HG03469 (cell line): ENCODE measurements at regions not wholly inside any gene's neighbourhood (a gene's known extent, or its start where the extent isn't known, plus 50 kb on each side); places are given as distances from the start of the nearest gene placed in this dataset.
"Not testable (repeated sequence)": the region's sequence is repeated elsewhere in the genome, so short reads cannot be mapped to it uniquely, and the experiment has no call there.

Experiments
- ATAC-seq: cut with Tn5 transposase; IDR thresholded peaks from one replicate; pipeline ENCODE4 v1.9.1; 2021; ENCODE audit warnings: mild to moderate bottlenecking, moderate library complexity, moderate number of reproducible peaks; ENCODE audit not compliant: unreplicated experiment

DNA sequence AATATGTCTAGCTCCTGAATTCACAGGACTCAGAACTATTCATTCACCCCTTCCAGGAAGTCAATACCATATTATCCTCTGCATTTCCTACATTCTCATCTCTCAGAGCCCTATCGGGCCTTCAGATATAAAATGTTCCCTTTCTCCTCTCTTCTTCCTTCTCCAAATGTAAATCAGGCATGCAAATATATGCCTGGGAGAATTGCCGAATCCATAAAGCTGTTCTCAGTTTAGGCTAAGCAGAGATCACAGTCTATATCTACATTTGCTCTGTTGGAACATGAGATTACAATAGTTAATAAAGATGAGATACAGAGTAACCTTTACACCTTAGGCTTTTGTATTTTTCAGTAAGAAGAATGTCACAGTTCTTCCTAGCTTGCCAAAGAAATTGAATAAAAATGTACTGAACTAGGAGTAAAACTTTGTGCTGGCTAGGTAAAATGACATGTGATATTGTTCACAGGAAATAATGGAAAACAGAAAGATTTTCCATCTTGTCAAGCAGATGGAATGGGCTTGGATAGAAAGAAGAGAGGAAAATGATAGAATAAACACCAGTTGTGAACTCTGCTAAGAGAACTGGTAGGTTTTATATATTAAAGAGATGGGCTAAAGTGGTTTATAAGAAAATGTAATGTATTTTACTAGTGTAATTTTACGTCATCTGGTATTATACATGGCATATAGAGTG lies 161.5 kb downstream of the NRIP1 start:
- ATAC-seq, result no peak

DNA sequence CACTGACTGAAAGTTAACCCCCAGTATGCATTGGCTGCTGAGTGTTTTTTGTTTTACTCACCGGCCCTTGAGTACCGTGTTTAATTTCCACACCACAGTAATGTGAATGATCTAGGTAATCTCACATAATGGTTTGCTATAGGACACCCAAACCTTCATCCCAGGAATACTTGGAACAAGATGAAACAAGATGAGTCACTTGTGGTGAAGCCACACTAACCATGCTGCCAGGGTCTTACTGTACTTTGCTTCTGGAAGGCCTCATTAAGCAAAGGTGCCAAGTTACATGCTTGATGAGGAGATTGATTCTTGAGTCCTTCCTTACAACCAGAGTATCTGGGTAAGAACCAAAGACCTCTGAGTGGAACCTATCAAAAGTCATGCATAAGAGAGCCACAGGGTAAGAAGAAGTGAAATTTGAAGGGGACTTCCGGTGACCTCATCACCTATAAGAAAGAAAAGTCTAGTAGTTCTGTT lies 163.3 kb downstream of the NRIP1 start:
- peak; percentile 52 for ATAC-seq

DNA sequence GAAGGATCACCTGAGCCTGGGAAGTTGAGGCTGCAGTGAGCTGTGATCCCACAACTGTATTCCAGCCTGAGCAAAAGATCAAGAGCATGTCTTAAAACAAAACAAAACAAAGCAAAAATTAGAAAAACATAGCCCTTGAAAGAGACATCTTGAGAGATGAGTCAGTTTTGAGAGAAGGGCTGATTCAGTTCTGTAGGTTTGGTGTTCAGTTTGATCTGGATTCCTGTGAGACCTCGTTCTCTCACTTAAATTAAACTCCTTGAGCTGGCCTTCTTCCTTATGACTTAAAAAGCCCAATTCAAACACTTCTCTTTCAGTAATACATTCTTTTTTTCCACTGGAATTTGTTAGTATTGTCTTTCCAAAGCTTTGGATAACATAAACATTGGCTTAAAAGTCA lies 164.2 kb downstream of the NRIP1 start:
- no peak for ATAC-seq

DNA sequence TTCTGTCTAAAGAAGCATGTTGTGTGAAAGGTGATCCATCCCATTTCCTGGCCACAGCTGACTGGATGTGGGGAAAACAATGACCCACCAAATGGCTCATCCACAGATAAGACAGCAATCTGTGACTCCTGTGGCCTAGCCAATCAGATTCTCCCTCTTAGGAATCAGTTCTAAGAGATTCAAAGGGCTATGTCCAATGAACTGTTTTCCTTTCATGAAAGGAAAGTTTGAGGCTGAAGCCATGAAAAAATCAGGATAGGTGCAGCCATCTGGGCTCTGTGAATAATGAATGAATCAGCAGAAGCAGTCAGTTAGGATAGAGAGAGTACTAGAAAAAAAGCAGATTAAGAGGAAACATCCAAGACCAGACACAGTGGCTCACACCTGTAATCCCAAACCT lies 164.7 kb downstream of the NRIP1 start:
- ATAC-seq, result no peak

DNA sequence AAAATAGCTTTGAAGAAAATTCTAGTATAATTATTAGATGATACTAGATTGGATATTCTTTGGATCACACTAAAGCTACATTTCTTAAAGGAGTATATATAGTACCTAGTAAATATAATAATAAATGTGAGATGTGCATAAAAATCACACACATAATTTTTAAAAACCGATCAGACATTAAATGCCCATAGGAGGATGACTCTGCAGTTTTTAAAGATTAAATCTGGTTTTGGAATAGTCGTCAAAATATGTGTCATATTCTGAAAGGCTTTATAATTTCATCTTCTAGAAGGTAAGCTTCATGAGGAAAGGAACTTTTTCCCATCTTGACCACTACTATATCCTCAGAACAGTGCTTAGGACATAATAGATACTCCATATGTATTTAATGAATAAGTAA lies 169.0 kb downstream of the NRIP1 start:
- ATAC-seq, result no peak

DNA sequence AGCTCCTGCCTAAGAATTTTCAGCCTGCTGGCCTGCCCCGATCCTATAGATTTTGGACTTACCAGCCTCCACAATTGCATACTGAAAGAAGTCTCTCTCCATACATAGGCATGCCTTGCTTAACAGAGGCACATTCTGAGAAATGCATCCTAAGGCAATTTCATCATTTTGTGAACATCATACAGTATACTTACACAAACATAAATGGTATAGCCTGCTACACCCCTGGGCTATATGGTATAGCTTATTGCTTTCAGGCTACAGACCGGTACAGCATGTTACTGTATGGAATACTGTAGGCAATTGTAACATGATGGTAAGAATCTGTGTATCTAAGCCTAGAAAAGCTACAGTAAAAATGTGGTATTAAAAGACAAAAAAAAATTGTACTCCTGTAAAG lies 174.7 kb downstream of the NRIP1 start:
- ATAC-seq, result no peak

DNA sequence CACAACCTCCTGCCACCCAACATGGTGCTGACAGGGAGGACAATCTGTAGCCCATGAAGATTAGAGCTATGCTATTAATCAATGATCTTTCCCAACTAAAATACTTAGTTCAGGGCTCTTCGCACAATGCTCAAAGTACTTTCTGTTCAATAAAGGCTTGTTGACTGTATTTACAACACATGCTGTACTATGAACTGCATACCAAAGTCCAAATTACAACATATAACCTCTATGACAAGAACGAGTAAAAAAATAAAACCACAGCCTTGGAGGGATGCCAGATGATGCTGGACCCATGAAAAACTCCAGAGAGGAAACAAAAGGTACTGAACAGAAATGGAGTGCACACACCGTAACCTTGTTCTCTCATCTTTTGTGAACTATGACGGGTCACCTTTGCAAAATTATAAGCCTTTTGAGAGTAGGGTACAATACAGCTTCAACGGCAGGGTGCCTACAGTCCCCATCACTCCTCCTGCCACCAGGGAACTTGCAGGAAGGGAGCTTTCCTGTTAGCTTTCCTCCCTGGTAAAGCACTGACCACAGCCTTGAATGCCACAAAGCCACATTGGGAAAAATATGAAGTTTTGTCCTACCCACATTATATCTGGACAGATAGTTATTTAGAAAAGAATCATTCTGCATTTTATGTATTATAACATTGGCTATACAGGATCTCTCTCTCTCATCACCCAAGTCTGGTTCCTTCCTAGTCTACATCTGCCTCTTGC lies 175.6 kb downstream of the NRIP1 start:
- no peak for ATAC-seq

DNA sequence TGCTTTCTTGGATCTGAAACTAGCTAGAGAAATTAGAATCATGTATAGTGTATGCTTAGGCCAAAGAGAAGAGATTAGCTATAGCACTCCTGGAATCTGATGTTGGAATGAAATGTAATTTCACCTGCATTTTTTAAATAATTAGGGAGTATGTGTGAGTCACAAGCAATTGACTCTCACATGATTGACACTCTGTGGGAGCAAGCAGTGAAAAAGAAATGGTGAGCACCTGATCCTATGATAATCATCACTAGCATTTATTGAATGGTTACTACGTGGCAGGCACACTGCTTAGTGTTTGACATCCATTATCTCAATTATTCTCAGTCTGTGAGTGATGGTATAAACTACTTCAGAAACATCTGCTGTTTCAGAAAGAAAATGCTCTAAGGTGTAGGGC lies 176.6 kb downstream of the NRIP1 start:
- no peak for ATAC-seq

DNA sequence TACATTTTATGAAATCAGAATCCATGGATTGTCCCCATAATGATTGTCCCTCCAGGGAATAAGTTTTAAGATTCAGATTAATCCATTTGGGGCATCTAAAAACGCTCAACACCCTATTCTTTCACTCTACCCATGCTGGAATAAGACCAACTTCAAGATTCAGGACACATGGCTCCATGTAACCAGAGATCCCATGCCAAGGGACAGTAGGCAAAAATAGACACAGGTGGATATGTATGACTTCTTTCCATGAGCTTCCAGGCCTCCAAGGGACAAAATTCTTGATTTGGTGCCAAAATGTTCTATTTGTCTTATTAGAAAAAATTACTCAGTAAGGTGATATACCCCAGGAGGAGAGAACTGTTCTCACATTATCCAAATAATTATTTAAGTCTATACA lies 178.8 kb downstream of the NRIP1 start:
- ATAC-seq, result no peak

DNA sequence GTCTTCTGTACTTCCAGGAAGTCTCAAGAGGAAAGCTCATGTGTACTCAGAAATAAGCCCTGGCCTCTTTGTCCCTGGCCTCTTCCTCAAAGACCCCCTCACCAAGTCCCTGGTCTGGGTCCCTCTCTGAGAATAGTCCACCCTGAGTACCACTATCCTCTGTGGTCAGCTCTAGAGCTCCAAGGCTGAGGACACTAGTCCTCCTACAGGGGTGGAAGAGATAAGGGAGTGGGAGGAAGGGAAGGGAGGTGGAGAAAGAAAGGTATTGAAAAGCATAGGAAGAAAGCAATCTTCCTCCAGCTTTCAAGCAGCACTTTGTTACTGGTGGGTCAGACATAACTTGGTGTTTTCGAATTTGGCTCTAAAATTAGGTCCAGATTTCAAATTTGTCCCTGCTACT lies 181.4 kb downstream of the NRIP1 start:
- no peak for ATAC-seq

DNA sequence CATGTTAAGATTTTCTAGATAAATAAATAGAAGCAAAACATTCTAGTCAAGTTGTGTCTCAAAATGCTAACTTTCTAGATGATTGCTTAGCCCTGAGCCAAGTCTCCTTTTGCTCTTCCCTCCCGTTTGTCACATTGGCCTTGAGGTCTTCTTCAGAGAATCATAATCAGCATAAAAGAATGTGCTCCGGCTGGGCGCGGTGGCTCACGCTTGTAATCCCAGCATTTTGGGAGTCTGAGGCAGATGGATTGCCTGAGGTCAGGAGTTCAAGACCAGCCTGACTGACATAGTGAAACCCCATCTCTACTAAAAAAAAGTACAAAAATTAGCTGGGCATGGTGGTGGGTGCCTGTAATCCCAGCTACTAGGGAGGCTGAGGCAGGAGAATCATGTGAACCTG lies 182.3 kb downstream of the NRIP1 start:
- ATAC-seq, result not testable (repeated sequence)

DNA sequence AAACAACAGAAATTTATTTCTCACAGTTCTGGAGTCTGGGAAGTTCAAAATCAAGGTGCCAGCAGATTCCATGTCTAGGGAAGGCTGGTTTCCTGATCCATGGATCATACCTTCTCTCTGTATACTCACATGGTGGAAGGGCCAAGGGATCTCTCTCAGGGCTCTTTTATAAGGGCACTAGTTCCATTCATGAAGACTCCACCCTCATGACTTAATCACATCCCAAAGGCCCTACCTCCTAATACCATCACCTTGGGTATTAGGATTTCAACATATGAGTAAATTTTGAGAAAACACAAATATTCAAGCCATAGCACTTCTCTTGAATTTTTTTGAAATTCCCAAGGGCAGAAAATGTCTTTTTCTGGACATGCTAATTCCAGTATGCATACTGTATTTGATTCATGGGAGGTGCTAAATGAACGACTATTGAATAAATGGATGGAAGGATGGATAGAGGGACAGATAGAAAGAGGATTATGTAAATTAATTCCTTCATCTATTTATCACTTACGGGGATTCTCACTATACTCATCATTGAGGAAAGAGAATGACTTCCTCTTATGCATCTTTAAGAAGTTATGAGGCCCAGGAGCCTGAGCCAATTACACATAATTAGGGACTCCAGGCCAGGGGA lies 182.8 kb downstream of the NRIP1 start:
- no peak for ATAC-seq

DNA sequence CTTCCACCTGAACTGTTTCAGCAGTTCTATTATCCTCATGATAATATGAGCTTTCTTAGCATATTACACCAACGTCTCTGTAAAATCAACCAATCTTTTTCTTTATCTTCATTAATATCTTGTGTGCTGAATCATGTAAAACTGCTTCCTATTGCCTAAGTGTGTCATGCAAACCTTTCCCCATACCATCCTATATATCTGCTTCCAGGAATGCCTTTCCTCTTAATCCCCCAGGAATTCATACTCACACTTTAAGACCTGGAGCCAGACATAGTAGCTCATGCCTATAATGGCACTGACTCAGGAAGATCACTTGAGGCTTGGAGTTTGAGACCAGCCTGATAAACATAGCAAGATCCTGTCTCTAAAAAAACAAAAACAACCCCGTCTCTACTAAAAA lies 183.9 kb downstream of the NRIP1 start:
- no peak for ATAC-seq

DNA sequence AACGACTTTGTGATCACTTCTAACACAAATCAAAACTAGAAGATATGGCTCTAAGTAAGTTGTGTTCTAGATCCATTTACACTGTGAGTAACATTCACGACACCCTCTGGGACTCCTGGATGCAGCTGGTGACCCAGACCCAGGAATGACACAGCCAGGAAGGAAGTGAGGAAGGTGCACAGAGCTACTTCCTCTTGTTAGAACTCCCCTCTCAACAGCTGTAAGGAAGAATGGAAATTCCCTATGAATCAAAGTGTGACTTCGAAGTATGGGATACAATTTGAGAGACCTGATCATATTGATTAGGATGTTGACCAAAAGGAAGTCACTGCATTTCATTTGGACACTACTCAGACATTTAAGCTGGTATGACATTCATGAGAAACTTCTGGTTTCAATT lies 185.3 kb downstream of the NRIP1 start:
- ATAC-seq, result no peak

DNA sequence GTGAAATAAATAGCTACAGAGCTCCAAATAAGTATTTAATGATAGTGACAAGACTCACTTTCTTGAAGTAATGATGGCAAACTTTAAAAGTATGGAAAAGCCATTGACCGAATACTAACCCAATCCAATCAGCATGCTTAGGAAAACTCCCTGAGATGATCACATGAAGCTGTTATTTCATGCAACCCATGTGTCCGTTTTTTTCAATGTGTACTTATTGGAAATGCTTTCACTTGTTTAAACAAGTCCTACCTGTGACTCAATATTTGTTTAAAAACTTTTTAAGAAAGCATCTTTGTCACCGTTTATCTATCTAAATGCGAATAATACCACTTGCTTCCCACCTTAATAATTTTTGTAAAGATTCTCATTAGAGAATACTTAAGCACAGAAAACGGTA lies 185.8 kb downstream of the NRIP1 start:
- ATAC-seq, result no peak

DNA sequence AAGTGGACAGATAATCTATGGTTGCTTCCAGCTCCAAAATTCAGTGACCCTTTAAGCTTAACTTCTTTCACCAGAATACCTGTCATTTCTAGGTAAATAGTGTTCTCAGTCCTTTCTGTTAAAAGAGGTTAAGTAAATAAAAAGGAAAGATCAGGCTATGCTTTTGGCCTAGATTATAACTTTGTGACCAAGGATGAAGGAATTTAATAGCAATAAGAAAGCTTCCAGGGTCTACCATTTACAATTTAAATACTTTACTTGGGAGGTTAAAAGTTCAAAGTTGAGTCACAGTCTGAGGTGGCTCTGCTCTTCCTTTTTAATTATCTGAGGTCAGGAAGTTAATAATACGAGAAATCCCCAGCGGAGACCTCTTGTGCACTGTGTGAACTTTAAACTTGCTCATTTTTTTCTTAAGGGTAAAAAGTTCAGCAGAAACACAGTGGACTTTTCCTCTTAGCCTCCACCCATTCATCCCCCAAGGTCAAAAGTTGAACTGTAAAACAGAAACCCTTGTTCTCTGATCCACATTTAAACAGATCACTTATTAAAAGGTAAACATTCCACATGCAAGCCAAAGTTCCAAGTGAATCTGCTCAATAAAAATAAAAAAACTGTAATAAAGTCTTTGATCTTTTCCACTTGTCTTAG lies 187.1 kb downstream of the NRIP1 start:
- peak; percentile 43 for ATAC-seq

DNA sequence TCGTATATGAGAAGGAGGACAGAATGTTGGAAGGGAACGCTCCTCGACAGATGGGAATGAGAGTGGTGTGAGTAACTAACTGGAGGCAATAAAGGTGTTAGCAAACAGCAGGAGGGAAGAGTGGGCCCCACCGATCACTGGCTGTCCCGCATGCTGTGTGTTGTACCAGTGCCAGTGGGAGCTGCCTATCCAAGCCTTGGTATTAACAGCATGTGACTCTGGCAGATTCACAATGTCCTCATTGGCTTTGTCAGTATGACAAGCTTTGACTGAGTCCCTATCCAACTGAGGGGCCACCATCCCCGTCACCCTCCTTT lies 188.3 kb downstream of the NRIP1 start:
- no peak for ATAC-seq

DNA sequence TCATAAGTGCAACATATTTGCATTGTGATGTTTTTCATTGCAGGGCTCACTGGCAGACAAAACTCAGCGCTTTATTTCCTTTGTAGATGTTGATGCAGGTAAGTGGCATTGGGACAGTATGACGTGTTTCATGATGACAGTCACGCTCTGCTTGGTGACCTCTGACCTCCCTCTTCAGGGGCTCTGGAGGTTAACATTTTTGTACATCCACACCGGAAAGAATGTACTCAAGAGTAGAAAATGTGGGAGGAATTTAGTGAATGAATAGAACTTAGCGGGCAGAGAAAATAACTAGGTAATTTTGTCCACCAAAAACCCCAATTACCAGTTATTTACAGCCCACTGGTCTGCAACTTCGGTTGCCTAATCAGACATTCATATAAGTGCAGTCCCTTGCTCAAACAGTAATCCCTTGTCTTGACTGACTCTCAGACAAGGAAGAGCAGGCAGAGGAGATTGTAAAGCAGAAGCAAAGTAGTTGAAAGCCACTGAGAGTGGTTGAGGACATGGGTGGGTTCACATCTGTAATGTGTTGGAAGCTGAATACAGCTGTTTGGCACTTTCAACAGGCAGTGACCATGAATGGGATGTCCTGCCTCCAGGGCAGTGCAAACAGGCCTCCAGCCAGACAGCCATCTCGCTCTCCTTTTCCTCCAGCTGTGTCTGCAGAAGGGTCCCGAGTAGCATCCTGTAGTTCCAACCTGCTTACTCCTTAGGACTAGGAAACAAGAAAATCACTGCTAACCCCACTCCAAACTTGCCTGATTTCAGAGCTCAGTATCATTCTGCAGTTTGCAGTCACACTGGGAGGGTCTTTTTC lies 188.9 kb downstream of the NRIP1 start:
- ATAC-seq, result peak; percentile 43

DNA sequence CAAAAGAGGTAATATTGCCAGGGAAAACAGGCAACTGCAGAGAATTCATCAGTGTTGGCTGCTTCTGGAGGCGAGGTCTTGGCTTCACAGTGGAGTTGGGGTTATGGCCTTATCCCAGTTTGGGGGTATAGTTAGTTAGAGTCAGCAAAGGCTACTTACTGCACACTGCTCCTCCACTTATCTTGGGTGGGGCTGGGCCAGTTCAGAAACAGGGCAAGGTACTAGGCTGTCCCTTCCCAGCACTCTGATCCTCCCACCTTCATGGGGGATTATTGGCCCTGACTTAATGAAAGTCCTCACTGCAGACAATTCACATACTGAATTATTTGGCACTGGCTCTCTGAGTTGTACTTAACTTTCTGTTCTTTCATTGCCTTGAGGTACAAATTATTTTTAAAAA lies 189.6 kb downstream of the NRIP1 start:
- ATAC-seq, result no peak

DNA sequence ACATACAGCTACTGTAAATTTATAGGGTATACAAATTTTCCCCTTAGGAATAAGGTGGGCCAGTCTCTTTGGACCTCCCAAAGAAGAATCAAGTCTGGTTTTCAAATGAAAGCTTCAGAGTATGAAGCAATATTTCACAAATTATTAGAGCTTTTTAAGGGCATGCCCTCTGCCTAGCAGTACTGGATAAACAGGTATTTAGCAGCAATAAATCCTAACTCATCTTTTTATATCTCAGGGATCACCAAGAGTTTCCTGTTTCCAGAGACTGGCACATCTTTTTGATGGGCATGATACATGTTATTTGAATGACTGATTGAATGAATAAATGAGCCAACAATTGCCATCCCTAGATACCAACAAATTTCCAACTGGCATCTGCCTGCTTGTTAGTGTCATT lies 190.4 kb downstream of the NRIP1 start:
- ATAC-seq, result no peak

DNA sequence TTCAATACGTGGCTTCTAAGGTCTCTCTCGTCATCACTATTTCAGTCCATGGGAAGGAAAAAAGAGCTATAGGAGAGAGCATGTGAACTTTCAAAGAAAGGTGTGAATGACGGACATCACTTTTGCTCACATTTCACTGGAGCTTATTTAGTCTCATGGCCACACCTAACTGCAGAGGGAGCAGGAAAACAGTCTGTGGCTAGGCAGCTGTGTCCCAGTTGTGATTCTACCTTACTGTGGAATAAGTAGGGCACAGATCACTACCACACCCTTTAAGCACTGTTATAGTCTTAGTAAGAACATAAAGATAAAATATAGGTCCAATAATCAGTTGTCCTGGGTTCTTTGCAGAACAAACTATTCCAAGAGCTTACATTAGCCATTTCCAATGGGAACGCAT lies 192.9 kb downstream of the NRIP1 start:
- ATAC-seq, result no peak
